Lower leg skin (tissue), 4 donors: ENCODE measurements at regions not wholly inside any gene's neighbourhood (a gene's known extent, or its start where the extent isn't known, plus 50 kb on each side); places are given as distances from the start of the nearest gene placed in this dataset.

Experiments
- DNase-seq, 2 donors: peaks; one replicate each; pipeline ENCODE4 v3.0.0-alpha.2; 2019; ENCODE audit warnings: low spot score in 2 of 2
- H3K4me3 ChIP-seq: fragments of 200-600 bp; sonication (generic); 2 replicates; pipeline ENCODE4 v1.5.1; 2017; ENCODE audit warnings: mild to moderate bottlenecking, low read depth; ENCODE audit not compliant: poor library complexity, severe bottlenecking
- POLR2A ChIP-seq, 2 donors: fragments of 450-650 bp; IDR thresholded peaks; one replicate each; pipeline ENCODE4 v1.6.1; 2016 to 2017; ENCODE audit warnings: antibody characterized with exemption in 2 of 2, mild to moderate bottlenecking in 1 of 2, moderate library complexity in 1 of 2
- WGBS, 2 donors: methylation state at CpG; one replicate each; pipeline ENCODE4 v1.1.5; 2018; 5-methylcytosine and 5-hydroxymethylcytosine counted together
- intact Hi-C: fragments of 100-400 bp; cut with DNase I; formaldehyde crosslinking; loops from one replicate; pipeline ENCODE4 v1.15.0; 2023; ENCODE audit warnings: low total_unique reads
- TF ChIP-seq, protein P1 (sequence below), 3 donors: fragments of 450-650 bp; IDR thresholded peaks; one replicate each; pipeline ENCODE4 v1.5.1; 2016; ENCODE audit warnings: antibody characterized with exemption in 3 of 3, mild to moderate bottlenecking in 3 of 3, moderate library complexity in 2 of 3

DNA sequence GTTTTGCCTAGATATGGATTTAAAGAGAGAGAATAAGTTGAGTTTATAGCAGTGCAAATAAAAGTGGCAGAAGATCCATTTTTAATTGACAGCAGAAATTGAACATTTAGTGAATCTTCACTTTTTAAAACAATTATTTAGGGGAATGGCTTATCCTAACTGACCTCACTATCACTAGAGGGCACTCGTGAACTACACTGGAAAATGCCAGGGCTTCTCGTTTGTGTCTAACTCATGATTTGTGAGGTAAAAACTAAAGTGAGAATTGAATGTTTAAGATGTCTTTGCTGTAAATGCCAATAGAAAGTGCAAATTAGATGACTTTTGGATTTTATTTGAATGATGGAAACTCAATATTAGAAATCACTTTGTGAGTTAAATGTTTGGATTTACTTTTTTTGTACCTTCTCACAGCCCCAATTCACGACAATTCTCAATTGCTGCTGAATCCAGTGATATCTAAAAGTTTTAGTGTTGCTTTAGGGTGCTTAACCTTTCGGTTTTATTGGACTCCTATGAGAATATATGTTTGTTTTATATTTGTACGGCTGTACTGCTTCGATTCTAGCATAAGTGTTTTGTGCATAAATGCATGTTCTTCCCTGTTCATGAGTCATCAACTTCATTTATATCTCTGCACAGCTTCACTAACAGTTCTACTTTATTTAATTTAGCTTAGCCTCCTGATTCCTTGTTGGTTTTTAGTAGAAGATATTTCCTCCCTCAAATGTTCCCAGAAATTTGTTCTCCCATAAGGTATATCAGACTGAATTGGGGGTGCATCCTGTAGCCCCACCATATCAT is 462.1 kb downstream of the MFSD1 start:
- intact Hi-C loops: loop anchor here (2.0 to 10.0 kb wide), 3 partner anchors 417 to 743 kb away; no protein-coding TSS in a partner anchor
- no peak overlapping the region for H3K4me3 ChIP-seq
- DNase-seq: no peak
- TF ChIP-seq POLR2A (IDR thresholded peaks at IDR 0.05): no peak
- TF ChIP-seq, protein P1, sequence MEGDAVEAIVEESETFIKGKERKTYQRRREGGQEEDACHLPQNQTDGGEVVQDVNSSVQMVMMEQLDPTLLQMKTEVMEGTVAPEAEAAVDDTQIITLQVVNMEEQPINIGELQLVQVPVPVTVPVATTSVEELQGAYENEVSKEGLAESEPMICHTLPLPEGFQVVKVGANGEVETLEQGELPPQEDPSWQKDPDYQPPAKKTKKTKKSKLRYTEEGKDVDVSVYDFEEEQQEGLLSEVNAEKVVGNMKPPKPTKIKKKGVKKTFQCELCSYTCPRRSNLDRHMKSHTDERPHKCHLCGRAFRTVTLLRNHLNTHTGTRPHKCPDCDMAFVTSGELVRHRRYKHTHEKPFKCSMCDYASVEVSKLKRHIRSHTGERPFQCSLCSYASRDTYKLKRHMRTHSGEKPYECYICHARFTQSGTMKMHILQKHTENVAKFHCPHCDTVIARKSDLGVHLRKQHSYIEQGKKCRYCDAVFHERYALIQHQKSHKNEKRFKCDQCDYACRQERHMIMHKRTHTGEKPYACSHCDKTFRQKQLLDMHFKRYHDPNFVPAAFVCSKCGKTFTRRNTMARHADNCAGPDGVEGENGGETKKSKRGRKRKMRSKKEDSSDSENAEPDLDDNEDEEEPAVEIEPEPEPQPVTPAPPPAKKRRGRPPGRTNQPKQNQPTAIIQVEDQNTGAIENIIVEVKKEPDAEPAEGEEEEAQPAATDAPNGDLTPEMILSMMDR (IDR thresholded peaks at IDR 0.05): no peak
- 29 to 32% methylated on average over 6 of the region's 6 CpGs for WGBS, 2 donors

DNA sequence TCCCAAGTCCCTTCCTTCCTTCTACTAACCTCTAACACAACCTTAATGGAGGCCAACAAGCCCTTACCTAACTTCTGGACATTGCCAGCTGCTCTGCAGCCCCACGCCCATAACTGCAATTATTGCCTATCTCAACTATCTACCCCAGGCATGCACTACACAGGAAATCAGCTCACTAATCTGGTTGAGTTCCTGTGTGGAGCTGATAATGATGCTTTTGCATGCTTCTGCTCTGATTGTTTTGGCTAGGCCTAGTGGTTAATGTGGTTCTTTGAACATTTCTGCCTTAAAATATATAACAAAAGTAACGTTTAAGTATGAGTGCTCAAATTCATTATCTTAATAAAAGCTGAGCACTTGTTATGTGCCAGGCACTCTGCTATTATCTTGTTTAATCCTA is 463.9 kb downstream of the MFSD1 start:
- no peak overlapping the region for H3K4me3 ChIP-seq
- 48 to 58% methylated on average over 2 of the region's 2 CpGs for WGBS, 2 donors
- TF ChIP-seq, protein P1 (IDR thresholded peaks at IDR 0.05): no peak
- no peak for TF ChIP-seq POLR2A (IDR thresholded peaks at IDR 0.05)
- DNase-seq: no peak
- intact Hi-C loops: loop anchor here (10.0 kb wide), 1 partner anchor 539 kb away; no protein-coding TSS in a partner anchor

DNA sequence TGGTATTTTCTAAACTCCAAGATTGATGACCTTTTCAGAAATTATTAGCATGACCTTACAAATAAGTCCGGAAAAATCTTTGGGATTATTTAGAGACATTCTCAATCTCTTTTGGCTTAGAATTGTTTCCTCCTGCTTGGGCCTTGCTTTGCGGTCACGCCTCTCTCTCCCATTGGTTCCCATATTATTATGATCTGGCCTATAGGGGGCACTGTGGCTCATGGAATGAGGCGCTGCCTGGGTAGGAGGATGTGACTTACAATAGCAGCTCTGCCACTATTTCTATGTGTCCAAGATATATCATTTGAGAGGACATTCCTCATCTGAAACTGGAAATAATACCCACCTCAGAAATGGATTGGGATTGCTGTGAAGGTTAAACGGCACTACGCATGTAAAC is 464.9 kb downstream of the MFSD1 start:
- TF ChIP-seq POLR2A (IDR thresholded peaks at IDR 0.05): no peak
- TF ChIP-seq, protein P1 (IDR thresholded peaks at IDR 0.05): no peak
- no peak for DNase-seq
- intact Hi-C loops: loop anchor here (10.0 kb wide), 1 partner anchor 538 kb away; no protein-coding TSS in a partner anchor
- 82 to 87% methylated on average over 6 of the region's 6 CpGs for WGBS, 2 donors
- H3K4me3 ChIP-seq: no peak overlapping the region

DNA sequence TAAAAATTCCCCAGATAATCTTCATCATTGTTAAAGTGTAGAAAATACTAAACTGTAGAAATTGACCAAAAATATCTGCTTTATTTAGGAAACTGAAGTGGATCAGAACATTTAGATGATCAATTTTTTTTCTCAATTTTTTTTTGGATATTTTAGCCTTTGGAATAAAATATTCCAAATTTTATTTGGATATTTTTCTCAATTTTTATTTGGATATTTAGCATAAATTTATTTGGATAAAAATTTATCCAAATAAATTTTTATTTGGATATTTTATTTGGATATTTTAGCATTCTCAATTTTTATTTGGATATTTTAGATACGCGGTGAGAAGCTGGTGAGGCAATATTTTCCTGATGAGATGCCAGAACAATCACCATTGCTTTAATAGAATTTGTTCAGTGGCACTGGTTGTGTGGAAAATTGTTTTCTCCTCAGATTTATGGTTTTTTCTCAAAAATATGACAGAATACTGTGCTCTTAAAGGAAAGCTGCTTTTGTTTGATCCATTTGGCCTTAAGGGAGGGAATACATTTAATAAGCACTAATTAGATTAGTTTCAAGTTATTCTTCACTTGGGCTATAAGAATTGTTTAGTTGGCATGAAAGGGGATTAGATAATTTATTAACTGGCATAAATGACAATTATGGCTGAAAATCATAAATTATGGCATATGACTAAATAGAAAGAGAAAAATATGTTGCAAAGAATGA is 470.1 kb downstream of the MFSD1 start:
- DNase-seq: no peak
- H3K4me3 ChIP-seq: no peak overlapping the region
- WGBS, 2 donors: 56 to 69% methylated on average over 2 of the region's 2 CpGs
- intact Hi-C loops: no loop called here
- TF ChIP-seq POLR2A (IDR thresholded peaks at IDR 0.05): no peak
- TF ChIP-seq, protein P1 (IDR thresholded peaks at IDR 0.05): no peak

DNA sequence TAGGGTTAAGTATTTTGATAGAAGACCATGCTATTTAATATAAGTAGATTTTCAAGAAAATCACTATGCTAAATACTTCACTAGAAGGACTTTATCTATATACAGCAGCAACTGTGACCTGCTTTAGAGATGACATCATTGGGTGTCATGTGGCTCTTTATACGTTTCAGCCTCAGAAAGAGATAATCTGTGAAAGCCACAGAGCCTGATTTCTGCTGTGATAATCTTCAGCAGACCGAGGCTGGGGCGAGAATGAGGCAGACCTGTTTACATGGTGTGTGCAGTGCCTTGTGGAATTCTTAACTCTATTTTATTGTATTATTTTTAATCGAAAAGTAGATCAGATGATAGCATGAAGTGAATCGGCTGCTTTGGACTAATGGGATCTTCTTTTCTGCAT is 471.2 kb downstream of the MFSD1 start:
- intact Hi-C loops: no loop called here
- 50 to 60% methylated on average over 5 of the region's 5 CpGs for WGBS, 2 donors
- no peak overlapping the region for H3K4me3 ChIP-seq
- TF ChIP-seq POLR2A (IDR thresholded peaks at IDR 0.05): no peak
- TF ChIP-seq, protein P1 (IDR thresholded peaks at IDR 0.05): no peak
- DNase-seq: no peak
